Esophagus muscularis mucosa (tissue), 4 donors: ENCODE measurements at regions not wholly inside any gene's neighbourhood (a gene's known extent, or its start where the extent isn't known, plus 50 kb on each side); places are given as distances from the start of the nearest gene placed in this dataset.

Experiments used
- CTCF ChIP-seq, 3 experiments: fragments of 200-600 bp in 2 of 3; fragments of 450-650 bp in 1 of 3; sonication (generic) in 2 of 3; IDR thresholded peaks; one replicate each; pipeline ENCODE4 v1.5.1; 2017 to 2019; ENCODE audit warnings: antibody characterized with exemption in 3 of 3, mild to moderate bottlenecking in 2 of 3, moderate library complexity in 1 of 3
- EP300 ChIP-seq: sonication (generic); formaldehyde crosslinking; IDR thresholded peaks from one replicate; pipeline ENCODE4 v1.6.1; 2017; ENCODE audit warnings: antibody characterized with exemption
- POLR2A ChIP-seq: fragments of 450-650 bp; IDR thresholded peaks from one replicate; pipeline ENCODE4 v1.6.1; 2017; ENCODE audit warnings: antibody characterized with exemption, moderate library complexity, mild to moderate bottlenecking, low read depth
- POLR2AphosphoS5 ChIP-seq, 2 donors: sonication (generic); formaldehyde crosslinking; IDR thresholded peaks; one replicate each; pipeline ENCODE4 v1.6.1; 2017; ENCODE audit warnings: antibody characterized with exemption in 2 of 2

- TF ChIP-seq EP300 (no peak), CTCF (IDR thresholded peaks at IDR 0.05) (no peak), POLR2A (no peak), POLR2AphosphoS5 (IDR thresholded peaks at IDR 0.05) (no peak)
These were observed 103.2 kb upstream of the SPATA31D4 start for GRCh38 chr9:81824802-81825730.
